ENCODE measurements at regions not wholly inside any gene's neighbourhood (a gene's known extent, or its start where the extent isn't known, plus 50 kb on each side); places are given as distances from the start of the nearest gene placed in this dataset.
"Not testable (repeated sequence)": the region's sequence is repeated elsewhere in the genome, so short reads cannot be mapped to it uniquely, and the experiment has no call there.

DNA sequence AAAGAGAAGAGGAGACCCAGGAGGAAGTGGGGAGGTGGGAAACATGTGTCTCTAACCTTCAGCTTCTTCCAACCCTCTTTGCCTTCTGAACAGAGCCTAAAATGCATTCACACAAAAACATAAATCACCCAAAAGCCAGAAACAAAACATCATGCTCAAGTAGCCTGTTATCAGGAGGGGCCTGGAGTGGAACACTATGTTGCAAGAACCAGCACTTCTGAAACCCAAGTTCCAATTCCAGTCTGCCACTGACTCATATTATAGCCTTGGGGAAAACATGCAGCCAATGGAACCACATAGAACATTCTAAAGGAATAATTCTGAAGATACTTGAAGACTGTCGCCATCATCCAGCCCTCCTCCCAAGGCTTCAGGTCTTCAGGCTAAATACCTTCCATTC is 169.8 kb upstream of the PLXNC1 start:
- no peak for DNase-seq (ENCODE audit: low read depth in 2 of 2)

GRCh38 chr12:93979189-93979588 is 169.2 kb upstream of the PLXNC1 start:
- no peak for DNase-seq (ENCODE audit: low read depth in 2 of 2)

DNA sequence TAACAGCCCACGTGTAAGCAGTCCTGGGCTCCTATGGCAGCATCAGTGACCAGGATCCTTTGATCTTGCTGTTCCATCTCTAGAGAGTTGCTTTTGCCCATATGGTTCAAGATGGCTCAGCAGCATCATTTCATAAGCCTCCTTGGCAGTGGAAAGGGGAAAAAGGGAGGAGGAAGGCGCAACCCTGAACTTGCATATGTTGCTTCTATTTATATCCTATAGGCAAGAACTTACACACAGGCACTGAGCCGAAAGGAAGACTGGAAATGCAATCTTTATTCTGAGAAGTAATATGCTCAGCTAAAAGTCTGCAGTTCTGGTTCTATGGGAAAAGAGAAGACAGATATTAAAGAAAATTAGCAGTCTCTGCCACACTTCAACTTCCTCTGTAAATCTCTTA is 167.7 kb upstream of the PLXNC1 start:
- DNase-seq (ENCODE audit: low read depth in 2 of 2) = no peak

DNA sequence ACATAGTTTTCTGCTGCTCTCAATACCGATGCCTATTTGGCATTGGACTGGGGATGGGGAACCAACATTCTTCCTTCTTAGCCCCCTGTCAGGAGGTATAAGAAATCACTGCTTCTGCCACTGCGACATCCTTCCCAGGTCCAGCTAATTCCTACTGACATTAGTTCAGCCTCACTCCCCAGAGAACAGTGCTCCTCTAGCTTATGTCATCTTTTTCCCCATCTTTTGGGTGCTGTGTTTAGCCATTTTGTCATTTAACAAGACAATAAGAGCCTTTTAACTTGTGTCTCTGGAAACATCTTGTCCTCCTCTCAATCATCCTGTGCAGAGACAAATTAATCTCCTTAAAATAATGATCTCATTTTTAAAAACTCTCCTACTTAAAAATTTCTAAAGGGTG is 167.0 kb upstream of the PLXNC1 start:
- no peak for DNase-seq (ENCODE audit: low read depth in 2 of 2)

DNA sequence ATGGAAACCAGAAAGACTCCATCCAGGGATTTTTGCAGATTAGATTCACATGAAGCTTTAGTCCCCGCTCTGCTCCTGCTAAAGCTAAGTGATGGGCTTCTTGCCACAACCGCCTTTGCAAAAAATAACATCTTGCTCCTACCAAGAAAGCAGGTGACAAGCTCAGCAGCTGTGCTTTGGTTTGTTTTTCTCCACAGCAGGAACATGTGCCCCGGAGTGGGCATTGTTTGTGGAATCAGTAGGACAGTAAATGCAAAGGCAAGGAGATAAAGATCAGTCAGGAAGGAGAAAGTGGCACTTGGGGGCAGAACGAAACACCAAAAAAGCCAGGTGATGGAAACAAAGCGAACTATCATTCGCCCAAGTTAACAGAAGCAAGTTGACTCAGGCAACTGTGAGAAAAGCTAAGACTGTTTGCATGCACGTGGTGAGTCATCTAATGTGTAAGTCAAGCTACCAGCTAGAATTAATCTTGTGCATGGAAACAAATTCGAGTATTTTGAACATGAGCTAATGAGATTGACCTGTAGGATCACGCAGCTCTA is 165.5 kb upstream of the PLXNC1 start:
- peak in 1 of 2 experiments; percentile 9 for DNase-seq (ENCODE audit: low read depth in 2 of 2)

DNA sequence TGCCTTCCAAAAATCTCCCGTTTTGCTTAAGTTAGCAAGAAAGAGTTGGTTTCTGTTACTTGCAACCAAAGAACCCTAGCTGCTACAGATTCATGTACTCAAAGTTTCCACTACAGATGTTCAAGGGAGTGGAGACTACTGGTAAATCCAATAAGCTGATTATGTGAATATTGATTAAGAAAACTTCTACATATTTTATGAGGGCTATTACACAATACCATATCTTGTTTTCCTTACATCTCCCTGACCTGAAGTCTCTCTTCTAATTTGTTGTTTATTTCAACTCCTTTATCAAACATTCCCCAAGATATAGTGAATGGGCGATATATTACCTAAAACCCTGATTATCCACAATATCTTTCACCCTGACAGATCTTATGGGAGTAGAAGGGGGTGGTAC is 164.4 kb upstream of the PLXNC1 start:
- DNase-seq (ENCODE audit: low read depth in 2 of 2) = no peak

DNA sequence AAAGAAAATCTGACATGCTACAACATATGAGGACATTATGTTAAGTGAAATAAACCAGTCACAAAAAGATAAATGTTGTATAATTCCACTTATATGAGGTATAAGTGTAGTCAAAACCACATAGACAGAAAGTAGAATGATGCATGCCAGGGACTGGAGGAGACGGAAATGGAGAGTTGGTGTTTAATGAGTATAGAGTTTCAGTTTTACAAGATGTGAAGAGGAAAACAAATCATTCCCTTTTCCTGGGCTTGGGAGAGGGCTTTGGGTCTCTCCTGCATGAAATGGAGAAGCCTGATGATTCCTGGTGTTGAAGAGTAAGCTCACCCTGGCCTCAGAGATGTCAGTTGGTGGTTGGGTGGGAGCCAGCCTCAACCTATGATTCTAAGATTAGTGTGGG is 158.4 kb upstream of the PLXNC1 start:
- DNase-seq (ENCODE audit: low read depth in 2 of 2) = no peak

- no peak for DNase-seq (ENCODE audit: low read depth in 2 of 2)
Observed at GRCh38 chr12:93990832-93991803, 157.3 kb upstream of the PLXNC1 start.

- DNase-seq (ENCODE audit: low read depth in 2 of 2) = no peak
Observed at GRCh38 chr12:93991829-93992461, 156.4 kb upstream of the PLXNC1 start.

DNA sequence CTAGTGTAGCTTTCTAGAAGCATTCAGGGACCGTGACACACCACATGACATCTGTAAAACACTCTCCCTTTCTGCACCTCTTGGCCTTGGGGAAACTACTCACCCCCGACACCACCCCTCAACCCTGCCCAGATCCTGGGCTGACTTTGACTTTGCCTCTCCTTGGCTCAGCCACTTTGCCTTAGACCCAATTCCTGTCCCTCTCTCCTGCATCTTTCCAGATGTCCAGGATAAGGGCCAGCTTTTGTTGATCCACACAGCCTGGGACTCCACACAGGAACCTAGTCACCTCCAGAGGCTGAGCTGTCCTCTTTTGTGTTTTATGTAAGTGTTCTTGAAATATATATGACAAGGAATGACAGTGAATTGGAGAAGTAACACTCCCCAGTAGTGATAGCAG is 153.7 kb upstream of the PLXNC1 start:
- no peak for DNase-seq (ENCODE audit: low read depth in 2 of 2)

DNA sequence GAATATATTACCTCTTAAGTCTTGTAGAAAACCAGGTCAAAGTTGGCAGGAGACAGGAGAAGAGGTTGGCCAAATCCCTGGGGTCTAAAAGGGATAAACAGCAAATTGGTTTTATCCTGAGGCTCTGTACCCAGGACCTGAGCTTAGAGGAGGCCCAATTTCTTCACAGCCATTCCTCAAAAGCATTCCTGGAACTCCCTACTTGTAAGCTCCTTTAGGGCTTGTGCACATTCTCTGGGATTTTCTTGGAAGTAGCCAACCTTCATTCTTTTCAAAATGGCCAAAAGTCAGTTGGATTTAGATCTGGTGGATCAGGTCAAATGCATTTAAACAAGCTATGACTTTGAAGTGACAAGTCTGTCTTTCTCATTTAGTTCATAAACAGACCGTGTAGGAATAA is 152.1 kb upstream of the PLXNC1 start:
- no peak for DNase-seq (ENCODE audit: low read depth in 2 of 2)

- DNase-seq (ENCODE audit: low read depth in 2 of 2) = no peak
Observed at GRCh38 chr12:94001691-94002090, 146.7 kb upstream of the PLXNC1 start.

GRCh38 chr12:94002925-94003324 is 145.5 kb upstream of the PLXNC1 start:
- DNase-seq (ENCODE audit: low read depth in 2 of 2) = not testable (repeated sequence)

DNA sequence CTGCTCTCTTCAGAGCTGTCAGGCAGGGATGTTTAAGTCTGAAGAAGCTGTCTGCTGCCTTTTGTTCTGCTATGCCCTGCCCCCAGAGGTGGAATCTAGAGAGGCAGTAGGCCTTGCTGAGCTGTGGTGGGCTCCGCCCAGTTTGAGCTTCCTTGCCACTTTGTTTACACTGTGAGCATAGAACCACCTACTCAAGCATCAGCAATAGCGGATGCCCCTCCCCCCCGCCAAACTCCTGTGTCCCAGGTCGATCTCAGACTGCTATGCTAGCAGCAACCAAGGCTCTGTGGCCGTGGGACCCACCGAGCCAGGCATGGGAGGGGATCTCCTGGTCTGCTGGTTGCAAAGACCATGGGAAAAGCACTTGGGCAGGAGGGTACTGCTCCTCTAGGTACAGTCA is 140.5 kb upstream of the PLXNC1 start:
- DNase-seq (ENCODE audit: low read depth in 2 of 2) = peak in 1 of 2 experiments; percentile 6

DNA sequence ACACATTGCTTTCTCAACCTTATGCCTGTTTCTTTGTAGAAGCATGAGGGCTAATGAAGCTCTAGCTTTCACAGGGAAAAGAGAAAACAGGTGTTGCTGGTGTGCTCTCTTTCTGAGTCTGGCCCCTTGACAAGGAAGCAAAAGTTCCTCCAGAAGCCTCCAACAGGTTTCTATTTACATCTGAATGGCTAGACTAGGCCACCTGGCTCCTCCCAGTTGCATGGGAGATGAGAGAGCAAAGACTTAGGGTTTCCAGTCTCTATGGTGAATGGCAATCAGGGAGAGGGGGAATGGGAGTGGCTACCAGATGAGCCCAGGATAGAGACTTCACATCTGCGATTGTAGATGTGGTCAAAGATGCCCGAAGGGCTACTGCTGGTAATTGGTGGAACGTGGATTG is 138.1 kb upstream of the PLXNC1 start:
- no peak for DNase-seq (ENCODE audit: low read depth in 2 of 2)

DNA sequence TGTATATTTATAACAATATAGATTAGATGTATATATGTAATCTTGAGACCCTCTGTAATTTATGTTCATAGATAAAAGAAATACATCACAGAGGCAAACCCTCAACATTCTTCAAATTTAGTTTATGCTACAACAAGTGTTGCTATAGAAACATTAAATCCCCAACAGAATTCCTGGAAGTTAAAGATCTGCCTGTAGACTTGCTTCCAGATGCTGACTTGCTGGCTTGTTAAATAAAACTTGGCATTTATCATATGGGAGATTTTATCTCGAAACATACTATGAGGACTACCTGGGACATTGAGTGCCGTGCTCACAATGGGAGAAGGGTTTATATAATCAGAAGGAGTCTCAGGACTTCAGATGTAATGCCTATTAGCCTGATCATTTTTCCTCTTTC is 136.3 kb upstream of the PLXNC1 start:
- DNase-seq (ENCODE audit: low read depth in 2 of 2) = no peak

DNA sequence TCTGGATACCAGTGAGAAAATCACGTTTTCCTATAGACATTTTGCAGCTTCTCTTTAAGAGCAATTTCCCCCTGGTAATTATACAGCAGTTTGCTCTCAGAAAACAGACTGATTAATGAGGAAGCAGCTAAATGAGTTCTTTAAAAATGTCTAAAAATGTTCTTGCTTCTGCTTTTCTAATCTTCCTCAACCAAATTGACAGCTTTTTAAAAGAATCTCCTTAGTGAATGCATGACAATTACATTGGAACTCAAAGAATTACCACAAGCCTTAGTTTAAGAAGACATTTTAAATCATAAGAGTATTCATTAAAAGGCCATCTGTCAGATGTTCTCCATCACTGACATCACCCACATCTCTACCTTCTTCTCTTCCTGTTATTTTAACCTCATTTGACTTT is 135.8 kb upstream of the PLXNC1 start:
- no peak for DNase-seq (ENCODE audit: low read depth in 2 of 2)

DNA sequence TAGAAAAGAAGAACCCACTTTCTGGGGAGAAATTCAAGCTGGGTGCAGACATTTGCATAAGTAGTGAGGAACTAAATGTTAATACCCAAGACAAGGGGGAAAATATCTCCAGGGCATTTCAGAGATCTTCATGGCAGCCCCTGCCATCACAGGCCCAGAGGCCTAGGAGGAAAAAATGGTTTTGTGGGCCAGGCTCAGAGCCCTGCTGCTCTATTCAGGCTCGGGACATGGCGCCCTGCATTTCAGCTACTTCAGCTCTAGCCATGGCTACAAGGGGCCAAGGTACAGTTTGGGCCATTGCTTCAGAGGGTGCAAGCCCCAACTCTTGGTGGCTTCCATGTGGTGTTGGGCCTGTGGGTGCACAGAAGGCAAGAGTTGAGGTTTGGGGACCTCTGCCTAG is 131.1 kb upstream of the PLXNC1 start:
- DNase-seq (ENCODE audit: low read depth in 2 of 2) = not testable (repeated sequence)

DNA sequence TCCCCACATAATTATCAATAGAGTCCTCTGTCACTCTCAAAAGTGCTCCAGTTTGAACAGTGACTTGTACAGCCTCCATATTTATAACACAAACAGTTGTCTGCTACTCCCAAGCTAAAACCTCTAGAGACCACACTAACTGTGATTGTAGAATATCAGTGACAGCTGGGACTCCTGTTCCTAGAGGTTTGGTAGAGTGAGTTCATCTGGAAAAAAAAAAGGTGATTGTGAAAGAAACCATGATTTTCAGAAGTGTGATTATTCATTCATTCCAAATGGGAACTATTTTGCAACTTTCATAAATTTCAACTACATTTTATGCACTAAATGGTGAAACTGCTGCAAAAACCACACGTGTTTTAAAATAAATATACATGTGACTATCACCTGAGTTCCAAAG is 128.0 kb upstream of the PLXNC1 start:
- no peak for DNase-seq (ENCODE audit: low read depth in 2 of 2)

GRCh38 chr12:94023879-94024278 is 124.5 kb upstream of the PLXNC1 start:
- DNase-seq (ENCODE audit: low read depth in 2 of 2) = no peak

GRCh38 chr12:94025068-94025467 is 123.3 kb upstream of the PLXNC1 start:
- no peak for DNase-seq (ENCODE audit: low read depth in 2 of 2)

GRCh38 chr12:94025756-94026155 is 122.6 kb upstream of the PLXNC1 start:
- no peak for DNase-seq (ENCODE audit: low read depth in 2 of 2)

GRCh38 chr12:94026596-94026995 is 121.8 kb upstream of the PLXNC1 start:
- DNase-seq (ENCODE audit: low read depth in 2 of 2) = no peak

Data from stimulated activated CD4-positive, alpha-beta T cell treated with anti-CD3 and anti-CD28 coated beads, Interleukin-12 subunit alpha, Interleukin-12 subunit beta, amount 100 ng/mL, for 24 hours (primary cell).